HG03064 (cell line): ENCODE measurements at regions not wholly inside any gene's neighbourhood (a gene's known extent, or its start where the extent isn't known, plus 50 kb on each side); places are given as distances from the start of the nearest gene placed in this dataset.
"Not testable (repeated sequence)": the region's sequence is repeated elsewhere in the genome, so short reads cannot be mapped to it uniquely, and the experiment has no call there.

Source experiments
- ATAC-seq: cut with Tn5 transposase; IDR thresholded peaks from one replicate; pipeline ENCODE4 v1.9.1; 2021; ENCODE audit warnings: low read depth; ENCODE audit not compliant: unreplicated experiment

GRCh38 chr2:139613264-139613663 is 833.1 kb upstream of the NXPH2 start:
- no peak for ATAC-seq

GRCh38 chr2:139610512-139610911 is 830.3 kb upstream of the NXPH2 start:
- no peak for ATAC-seq

DNA sequence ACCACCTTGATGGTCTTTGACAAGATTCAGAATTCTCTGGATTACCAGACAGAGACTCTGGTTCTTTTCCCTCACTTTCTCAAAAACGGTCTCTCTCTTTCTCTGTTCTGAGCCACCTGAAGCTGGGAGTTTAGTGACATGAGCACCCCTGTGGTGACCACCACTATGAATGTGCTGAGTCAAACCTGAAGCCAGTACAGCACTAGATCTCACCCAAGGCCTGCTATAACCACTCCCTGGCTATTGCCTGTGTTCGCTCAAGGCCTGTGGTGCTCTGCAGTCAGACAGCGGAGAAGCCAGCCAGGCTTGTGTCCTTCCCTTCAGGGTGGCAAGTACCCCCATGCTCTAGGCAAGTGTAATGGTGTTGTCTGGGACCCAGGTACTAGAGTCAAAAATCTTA is 828.9 kb upstream of the NXPH2 start:
- no peak for ATAC-seq

DNA sequence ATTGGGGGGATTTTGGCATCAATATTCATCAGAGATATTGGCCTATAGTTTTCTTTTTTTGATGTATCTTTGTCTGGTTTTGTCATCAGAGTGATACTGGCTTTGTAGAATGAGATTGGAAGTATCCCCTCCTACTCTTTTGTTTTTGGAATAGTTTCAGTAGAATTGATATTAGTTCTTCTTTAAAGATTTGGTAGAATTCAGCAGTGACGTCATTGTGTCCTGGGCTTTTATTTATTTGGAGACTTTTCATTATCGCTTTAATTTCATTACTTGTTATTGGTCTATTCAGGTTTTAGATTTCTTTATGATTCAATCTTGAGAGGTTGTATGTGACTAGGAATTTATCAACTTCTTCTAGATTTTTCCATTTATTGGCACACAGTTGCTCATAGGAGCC is 825.5 kb upstream of the NXPH2 start:
- ATAC-seq, result no peak

DNA sequence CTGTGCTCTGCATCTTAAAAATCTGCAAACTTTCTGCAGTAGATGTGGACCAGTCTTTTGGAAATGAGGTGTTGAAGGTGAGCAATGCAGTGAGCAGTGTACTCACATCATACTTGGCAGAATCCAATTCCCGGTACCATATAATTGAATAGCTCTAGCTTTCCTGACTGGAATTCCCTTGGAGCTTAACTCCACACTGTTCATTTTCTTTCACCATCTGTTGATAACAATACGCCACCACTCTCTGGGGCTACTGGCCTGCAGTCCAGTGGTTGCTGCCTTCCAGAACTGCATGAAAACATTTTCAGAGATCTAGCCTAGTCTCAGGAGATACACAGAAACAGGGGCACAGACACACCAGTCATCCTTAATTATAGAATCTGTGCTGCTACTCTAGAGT is 820.0 kb upstream of the NXPH2 start:
- ATAC-seq, result no peak

GRCh38 chr2:139585101-139585500 is 804.9 kb upstream of the NXPH2 start:
- no peak for ATAC-seq

- ATAC-seq, result no peak
Measured at GRCh38 chr2:139574371-139574770, 794.2 kb upstream of the NXPH2 start.

DNA sequence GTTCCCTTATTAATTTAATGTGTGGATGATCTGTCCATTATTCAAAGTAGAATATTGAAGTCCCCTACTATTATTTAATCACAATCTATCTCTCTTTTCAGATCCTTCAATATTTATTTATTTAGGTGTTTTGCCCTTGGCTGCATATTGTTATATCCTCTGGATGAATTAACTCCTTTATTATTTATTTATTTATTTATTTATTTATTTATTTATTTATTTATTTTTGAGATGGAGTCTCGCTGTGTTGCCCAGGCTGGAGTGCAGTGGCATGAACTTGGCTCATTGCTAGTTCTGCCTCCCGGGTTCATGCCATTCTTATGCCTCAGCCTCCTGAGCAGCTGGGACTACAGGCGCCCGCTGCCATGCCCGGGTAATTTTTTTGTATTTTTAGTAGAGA is 776.6 kb upstream of the NXPH2 start:
- ATAC-seq, result no peak

- ATAC-seq, result no peak
Measured at GRCh38 chr2:139550873-139551272, 770.7 kb upstream of the NXPH2 start.

GRCh38 chr2:139550341-139550740 is 770.2 kb upstream of the NXPH2 start:
- no peak for ATAC-seq

DNA sequence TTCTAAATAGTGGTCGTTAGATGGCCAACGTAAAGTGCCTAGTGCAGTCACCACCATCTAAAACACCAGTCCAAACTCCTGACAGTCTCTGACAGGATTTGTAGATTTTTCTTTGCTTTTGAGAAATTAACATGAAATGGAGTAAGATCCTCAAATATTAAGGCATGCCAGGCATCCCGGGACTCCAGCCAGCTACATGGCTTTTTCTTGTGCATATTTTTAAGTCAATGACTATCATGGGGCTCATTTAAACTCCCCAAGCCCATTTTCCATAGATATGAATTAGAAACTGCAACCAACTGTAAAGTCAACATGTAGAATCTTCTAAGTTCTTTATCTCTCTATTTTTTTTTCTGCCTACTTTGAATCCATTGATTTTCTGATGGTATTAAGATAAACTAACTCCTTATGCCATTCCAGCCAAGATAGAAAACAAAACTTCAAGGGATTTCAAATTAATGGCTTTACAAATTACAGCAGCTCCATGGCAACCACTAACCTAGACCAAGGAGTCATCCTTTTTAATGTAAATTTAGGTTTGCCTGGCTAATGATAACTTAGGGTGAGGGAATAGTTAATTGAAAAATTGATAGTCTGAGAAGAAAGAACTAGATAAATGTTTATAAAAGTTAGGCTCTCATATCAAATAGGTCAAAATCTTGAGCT is 764.1 kb upstream of the NXPH2 start:
- ATAC-seq, result no peak

GRCh38 chr2:139538332-139539020 is 758.3 kb upstream of the NXPH2 start:
- not testable (repeated sequence) for ATAC-seq

GRCh38 chr2:139529080-139529479 is 748.9 kb upstream of the NXPH2 start:
- no peak for ATAC-seq

- no peak for ATAC-seq
Measured at GRCh38 chr2:139526781-139527180, 746.6 kb upstream of the NXPH2 start.

DNA sequence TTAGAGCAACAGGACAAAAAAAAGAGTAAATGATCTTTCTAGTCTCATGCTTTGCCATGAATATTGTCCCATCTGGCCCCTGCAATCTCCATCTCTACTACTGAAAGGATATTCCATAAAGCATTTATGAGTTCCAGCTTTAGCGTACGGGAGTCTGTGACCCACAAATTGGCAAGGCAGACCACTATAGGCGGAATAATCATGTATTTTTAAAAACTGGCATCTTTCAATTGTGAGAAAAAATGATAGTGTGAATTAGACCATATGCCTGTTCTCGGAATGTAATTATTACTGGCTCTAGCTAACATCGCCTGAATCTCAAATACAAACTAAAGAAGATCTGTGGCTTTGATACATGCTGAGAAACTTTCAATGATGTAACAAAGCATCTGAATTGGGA is 738.1 kb upstream of the NXPH2 start:
- no peak for ATAC-seq

- ATAC-seq, result no peak
Measured at GRCh38 chr2:139514951-139515350, 734.8 kb upstream of the NXPH2 start.

DNA sequence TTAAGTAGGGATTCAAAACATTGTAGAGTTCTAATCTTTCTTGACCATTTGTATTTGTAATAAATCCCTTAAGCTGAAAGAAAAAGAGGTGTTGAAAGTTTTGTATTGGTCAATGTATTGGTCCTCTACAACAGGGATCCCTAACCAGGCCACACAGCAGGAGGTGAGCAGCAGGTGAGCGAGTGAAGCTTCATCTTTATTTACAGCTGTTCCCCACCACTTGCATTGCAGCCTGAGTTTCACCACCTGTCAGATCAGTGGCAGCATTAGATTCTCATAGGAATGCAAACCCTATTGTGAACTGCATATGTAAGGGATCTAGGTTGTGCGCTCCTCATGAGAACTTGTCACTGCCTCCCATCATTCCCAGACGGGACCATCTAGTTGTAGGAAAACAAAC is 715.7 kb upstream of the NXPH2 start:
- no peak for ATAC-seq

DNA sequence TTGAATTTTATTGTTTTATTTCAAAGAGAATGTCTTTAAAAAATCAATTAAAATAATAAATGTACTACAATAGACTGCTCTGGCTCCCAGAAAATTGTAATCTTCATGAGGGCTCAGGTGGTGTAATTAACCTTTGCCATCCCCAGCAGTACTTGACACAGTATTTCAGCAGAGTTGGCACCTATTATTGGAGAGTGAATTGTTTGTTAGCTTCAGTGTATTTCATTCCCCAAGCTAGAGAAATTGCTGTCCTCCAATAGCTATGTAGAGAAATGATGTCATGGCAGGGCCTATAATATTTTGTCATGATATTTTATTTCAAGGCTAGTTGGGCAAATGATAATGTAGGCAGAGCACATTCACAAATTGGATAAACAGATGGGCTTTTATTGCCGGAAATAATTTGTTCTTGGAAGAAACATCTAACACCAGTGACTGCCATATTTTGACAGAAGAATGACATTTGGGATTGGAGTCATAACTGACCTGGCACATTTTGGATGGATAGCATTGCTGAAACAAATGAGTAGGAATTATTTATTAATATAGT is 712.0 kb upstream of the NXPH2 start:
- no peak for ATAC-seq

GRCh38 chr2:139480161-139480650 is 700.0 kb upstream of the NXPH2 start:
- ATAC-seq, result no peak

- ATAC-seq, result no peak
Measured at GRCh38 chr2:139478165-139478914, 698.1 kb upstream of the NXPH2 start.

DNA sequence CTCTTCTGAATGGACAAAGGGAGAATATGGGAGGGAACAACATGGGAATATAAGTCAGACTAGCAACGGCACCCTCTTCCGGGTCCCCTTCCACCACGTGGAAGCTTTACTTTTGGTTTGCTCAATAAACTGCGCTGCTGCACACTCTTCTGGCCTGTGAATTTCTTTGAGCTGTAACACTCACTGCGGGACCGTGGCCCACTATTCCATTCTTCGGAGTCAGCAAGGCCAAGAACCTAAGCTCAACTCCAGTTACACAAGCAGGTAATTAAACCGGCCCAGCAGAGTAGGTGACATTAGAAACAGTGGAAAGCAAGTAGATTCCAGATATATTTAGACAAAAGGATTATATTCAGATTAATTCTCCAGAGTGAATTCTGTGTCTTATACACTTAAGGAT is 697.4 kb upstream of the NXPH2 start:
- no peak for ATAC-seq
